ENCODE measurements at regions not wholly inside any gene's neighbourhood (a gene's known extent, or its start where the extent isn't known, plus 50 kb on each side); places are given as distances from the start of the nearest gene placed in this dataset.

DNA sequence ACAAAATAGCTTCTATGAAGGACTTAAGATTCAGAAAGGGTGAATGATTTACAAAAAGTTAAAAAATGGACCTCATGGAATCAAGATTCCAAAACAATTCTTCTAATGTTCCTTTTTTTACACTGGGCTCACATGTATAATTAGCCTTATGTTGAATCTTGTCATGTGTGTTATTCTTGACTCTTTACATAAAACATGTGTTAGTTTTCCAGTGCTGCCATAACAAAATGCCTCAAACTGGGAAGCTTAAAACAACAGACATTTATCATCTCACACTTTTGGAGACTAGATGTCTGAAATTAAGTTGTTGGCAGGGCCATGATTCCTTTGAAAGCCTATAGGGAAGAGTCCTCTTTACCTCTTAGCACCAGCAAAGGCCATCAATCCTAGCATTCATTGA, 192.5 kb upstream of the SORCS1 start:
- no peak overlapping the region for H3K27ac Mint-ChIP-seq (ENCODE audit: unreplicated experiment)
- peaks cover 3% of the 10 kb centered on the region for H3K9me3 Mint-ChIP-seq
- H3K27me3 Mint-ChIP-seq (ENCODE audit: low read depth) = no peaks in the 10 kb centered on the region
- no peaks in the 10 kb centered on the region for H3K4me1 Mint-ChIP-seq
- no peak overlapping the region for H3K4me3 Mint-ChIP-seq
- no peak for DNase-seq (ENCODE audit: low read depth, low spot score)
- no peaks in the 10 kb centered on the region for H3K36me3 Mint-ChIP-seq (ENCODE audit: low read depth)
- TF ChIP-seq, protein P1, sequence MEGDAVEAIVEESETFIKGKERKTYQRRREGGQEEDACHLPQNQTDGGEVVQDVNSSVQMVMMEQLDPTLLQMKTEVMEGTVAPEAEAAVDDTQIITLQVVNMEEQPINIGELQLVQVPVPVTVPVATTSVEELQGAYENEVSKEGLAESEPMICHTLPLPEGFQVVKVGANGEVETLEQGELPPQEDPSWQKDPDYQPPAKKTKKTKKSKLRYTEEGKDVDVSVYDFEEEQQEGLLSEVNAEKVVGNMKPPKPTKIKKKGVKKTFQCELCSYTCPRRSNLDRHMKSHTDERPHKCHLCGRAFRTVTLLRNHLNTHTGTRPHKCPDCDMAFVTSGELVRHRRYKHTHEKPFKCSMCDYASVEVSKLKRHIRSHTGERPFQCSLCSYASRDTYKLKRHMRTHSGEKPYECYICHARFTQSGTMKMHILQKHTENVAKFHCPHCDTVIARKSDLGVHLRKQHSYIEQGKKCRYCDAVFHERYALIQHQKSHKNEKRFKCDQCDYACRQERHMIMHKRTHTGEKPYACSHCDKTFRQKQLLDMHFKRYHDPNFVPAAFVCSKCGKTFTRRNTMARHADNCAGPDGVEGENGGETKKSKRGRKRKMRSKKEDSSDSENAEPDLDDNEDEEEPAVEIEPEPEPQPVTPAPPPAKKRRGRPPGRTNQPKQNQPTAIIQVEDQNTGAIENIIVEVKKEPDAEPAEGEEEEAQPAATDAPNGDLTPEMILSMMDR (conservative IDR thresholded peaks at IDR 0.05) = no peak

DNA sequence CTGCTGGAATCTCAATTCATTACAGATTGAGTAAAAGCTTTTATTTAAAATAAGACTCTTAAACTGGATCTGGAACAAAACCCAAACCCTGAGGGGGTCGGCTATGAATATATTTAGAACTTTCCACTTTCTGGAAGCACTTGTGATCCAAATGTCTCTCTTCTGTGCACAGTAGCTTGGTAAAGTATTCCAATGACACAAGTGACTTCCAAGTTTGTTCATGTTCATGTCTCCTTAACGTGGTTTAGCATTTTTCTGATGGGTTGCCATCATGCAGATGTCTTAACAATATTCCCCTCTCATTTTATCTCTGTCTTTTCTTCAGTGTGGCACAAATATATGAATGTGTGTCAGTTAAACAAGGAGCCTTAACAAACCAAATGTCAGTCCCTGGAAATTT, 191.9 kb upstream of the SORCS1 start:
- Mint-ChIP-seq H3K36me3 (ENCODE audit: low read depth) (no peaks in the 10 kb centered on the region), H3K4me1 (no peaks in the 10 kb centered on the region), H3K27me3 (ENCODE audit: low read depth) (no peaks in the 10 kb centered on the region), H3K4me3 (no peak overlapping the region), H3K9me3 (peaks cover 3% of the 10 kb centered on the region), H3K27ac (ENCODE audit: unreplicated experiment) (no peak overlapping the region)
- TF ChIP-seq, protein P1 (conservative IDR thresholded peaks at IDR 0.05) = no peak
- DNase-seq (ENCODE audit: low read depth, low spot score) = no peak

DNA sequence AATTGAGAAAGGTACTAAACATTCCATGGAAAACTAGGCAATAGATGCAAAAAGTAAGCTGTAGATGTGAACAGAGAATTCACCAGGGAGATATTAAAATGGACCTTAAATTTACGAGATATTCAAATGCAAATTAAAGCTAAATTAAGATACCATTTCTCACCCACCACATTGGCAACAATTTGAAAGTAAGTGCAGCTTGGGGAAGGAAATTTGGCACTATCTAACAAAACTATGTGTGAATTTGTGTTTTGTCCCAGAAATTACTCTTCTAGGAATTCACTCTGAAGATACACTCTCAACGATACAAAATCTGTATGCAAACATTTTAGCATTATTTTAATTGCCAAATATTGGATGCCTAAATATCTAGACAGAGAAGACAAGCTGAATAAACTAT, 178.2 kb upstream of the SORCS1 start:
- H3K4me1 Mint-ChIP-seq = no peaks in the 10 kb centered on the region
- TF ChIP-seq, protein P1 (conservative IDR thresholded peaks at IDR 0.05) = no peak
- no peaks in the 10 kb centered on the region for H3K27me3 Mint-ChIP-seq (ENCODE audit: low read depth)
- no peaks in the 10 kb centered on the region for H3K36me3 Mint-ChIP-seq (ENCODE audit: low read depth)
- no peak overlapping the region for H3K27ac Mint-ChIP-seq (ENCODE audit: unreplicated experiment)
- H3K9me3 Mint-ChIP-seq = peaks cover 7% of the 10 kb centered on the region
- no peak overlapping the region for H3K4me3 Mint-ChIP-seq
- no peak for DNase-seq (ENCODE audit: low read depth, low spot score)

DNA sequence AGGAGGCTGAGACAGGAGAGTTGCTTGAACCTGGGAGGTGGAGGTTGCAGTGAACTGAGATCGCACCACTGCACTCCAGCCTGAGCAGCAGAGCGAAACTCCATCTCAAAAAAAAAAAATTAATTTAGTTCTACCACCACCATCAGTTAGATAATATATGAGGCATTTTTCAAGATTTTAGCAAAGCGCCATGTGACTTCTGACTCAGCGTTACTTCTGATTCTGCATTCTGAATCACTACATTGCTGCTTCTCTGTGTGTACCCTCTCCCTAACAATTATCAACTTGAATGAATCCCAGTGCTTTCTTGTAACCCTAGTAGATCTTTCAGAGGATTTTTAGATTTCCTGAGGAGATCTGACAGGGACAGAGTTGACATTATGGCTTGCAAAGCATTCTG, 176.8 kb upstream of the SORCS1 start:
- Mint-ChIP-seq H3K27ac (ENCODE audit: unreplicated experiment) (no peak overlapping the region), H3K9me3 (peaks cover 4% of the 10 kb centered on the region), H3K36me3 (ENCODE audit: low read depth) (no peaks in the 10 kb centered on the region), H3K4me1 (no peaks in the 10 kb centered on the region), H3K27me3 (ENCODE audit: low read depth) (no peaks in the 10 kb centered on the region), H3K4me3 (no peak overlapping the region)
- DNase-seq (ENCODE audit: low read depth, low spot score) = no peak
- TF ChIP-seq, protein P1 (conservative IDR thresholded peaks at IDR 0.05) = no peak

DNA sequence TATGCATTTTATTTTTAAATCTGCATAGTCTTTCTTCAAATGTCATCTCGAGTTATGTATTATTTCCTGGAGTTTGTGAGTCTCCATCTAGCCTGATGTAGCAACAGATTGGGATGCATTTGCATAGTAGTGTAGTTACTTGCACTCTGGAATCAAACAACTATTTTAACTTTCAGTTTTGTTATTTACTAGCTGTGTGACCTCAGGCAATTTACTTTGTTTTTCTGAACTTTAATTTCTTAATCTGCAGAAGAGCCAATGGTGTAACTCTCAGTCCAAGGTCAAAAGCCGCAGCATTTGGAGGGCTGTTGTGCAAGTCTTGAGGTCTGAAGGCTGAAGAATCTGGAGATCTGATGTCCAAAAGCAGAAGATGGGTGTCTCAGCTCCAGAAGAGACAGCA, 175.8 kb upstream of the SORCS1 start:
- H3K27me3 Mint-ChIP-seq (ENCODE audit: low read depth) = no peaks in the 10 kb centered on the region
- TF ChIP-seq, protein P1 (conservative IDR thresholded peaks at IDR 0.05) = no peak
- H3K36me3 Mint-ChIP-seq (ENCODE audit: low read depth) = no peaks in the 10 kb centered on the region
- no peak overlapping the region for H3K4me3 Mint-ChIP-seq
- H3K9me3 Mint-ChIP-seq = peaks cover 3% of the 10 kb centered on the region
- no peaks in the 10 kb centered on the region for H3K4me1 Mint-ChIP-seq
- H3K27ac Mint-ChIP-seq (ENCODE audit: unreplicated experiment) = no peak overlapping the region
- no peak for DNase-seq (ENCODE audit: low read depth, low spot score)

DNA sequence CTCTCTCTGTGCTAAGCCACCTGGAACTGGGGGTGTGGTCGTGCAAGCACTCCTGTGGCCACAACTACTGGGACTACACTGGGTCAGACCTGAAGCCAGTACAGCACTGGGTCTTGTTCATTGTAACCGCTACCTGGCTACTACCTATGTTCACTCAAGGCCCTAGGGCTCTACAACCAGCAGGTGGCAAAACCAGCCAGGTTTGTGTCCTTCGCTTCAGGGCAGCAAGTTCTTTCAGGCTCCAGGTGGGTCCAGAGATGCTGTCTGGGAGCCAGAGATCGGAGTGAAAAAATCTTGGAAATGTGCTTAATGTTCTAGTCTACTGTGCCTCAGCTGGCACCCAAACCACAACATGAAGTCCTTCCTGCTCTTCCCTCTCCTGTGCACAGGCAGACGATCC, 171.6 kb upstream of the SORCS1 start:
- Mint-ChIP-seq H3K4me1 (no peaks in the 10 kb centered on the region), H3K27ac (ENCODE audit: unreplicated experiment) (no peak overlapping the region), H3K27me3 (ENCODE audit: low read depth) (no peaks in the 10 kb centered on the region), H3K9me3 (no peaks in the 10 kb centered on the region), H3K4me3 (no peak overlapping the region), H3K36me3 (ENCODE audit: low read depth) (no peaks in the 10 kb centered on the region)
- DNase-seq (ENCODE audit: low read depth, low spot score) = no peak
- TF ChIP-seq, protein P1 (conservative IDR thresholded peaks at IDR 0.05) = no peak

All from neural crest cell (in vitro differentiated cells).